ENCODE measurements at regions not wholly inside any gene's neighbourhood (a gene's known extent, or its start where the extent isn't known, plus 50 kb on each side); places are given as distances from the start of the nearest gene placed in this dataset.

DNA sequence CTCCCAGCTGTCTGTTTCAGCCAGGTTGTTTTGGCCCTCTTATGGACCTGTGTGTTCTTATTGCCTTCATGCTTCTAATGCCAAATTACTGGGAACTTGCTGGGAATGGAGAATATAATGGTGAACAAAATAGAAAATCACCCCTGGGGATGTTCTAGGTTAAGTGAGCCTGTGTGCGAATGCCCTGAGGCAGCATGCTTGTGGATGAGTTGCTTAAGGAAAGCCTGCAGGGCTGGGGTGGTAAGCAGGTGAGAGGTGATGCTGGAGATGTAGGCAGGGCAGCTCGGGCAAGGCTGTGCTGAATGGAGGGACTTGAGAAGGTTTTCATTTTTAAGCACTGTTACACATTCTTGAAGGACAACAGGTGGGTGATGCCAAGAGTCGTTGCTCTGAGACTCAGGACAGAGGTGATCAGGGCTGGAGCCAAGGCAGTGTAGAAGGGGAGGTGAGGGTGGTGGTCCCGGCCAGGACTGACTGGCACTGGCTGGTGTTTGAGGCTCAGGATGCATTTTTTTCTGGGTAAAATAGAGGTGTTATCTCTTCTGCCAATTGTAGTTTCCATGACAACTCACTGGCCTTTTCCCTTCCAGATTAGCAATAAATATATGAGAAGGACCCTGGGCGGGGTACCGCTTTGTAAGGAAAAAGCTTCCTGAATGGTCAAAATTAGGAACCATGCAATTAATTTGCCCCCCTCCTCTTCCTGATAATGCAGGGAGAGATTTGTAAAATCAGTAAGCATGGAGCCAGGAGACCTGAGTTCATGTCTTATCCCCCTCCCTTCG, 342.8 kb downstream of the ICE1 start:
- no peak for DNase-seq
- Histone ChIP-seq H3K4me3 (ENCODE audit: low read length in 2 of 2) (no peak overlapping the region), H3K36me3 (ENCODE audit: insufficient read depth, low read length) (no peaks in the 10 kb centered on the region), H3K4me1 (ENCODE audit: insufficient read depth, low read length) (no peaks in the 10 kb centered on the region), H3K27me3 (ENCODE audit: insufficient read depth, low read length) (no peaks in the 10 kb centered on the region), H3K9me3 (ENCODE audit: control insufficient read depth in 1 of 2, low read length in 2 of 2) (no peaks in the 10 kb centered on the region), H3K27ac (ENCODE audit: low read depth, low read length) (no peak overlapping the region)
- Mint-ChIP-seq H3K27ac (peak overlapping the region in 1 of 7 donors; percentile 57), H3K9me3 (peaks cover 0 to 5% (median 0%) of the 10 kb centered on the region in 8 donors), H3K4me3 (no peak overlapping the region), H3K36me3 (no peaks in the 10 kb centered on the region), H3K4me1 (no peaks in the 10 kb centered on the region), H3K27me3 (peaks cover 6 to 8% of the 10 kb centered on the region in 2 donors)
- POLR2A ChIA-PET (ENCODE audit: partially characterized antibody) = no interaction called here
- CTCF ChIA-PET (ENCODE audit: partially characterized antibody) = no interaction called here
- intact Hi-C loops (cut with micrococcal nuclease) = no loop called here

DNA sequence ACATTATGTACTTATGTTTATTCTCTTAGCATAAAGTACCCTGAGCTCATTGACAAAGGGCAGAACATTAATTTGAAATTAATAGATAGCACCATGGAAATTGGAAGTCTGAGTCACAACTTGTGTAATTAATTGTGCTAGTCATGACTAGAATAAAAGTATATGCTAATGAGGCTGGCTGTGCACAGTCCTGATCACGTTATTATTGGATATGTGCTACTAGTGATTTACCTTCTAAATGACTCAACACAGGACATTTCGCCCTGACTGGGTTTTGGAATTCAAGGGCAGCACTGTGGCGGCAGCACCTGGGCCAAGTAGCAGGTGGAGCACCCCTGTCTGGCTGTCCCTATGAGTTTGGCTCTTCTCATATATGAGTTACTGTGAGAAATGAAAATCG, 341.8 kb downstream of the ICE1 start:
- no peak overlapping the region for H3K27ac ChIP-seq (ENCODE audit: low read depth, low read length)
- Mint-ChIP-seq H3K4me3 (no peak overlapping the region), H3K27me3 (peaks cover 6 to 8% of the 10 kb centered on the region in 2 donors), H3K36me3 (no peaks in the 10 kb centered on the region), H3K9me3 (peaks cover 0 to 5% (median 0%) of the 10 kb centered on the region in 8 donors), H3K27ac (no peak overlapping the region), H3K4me1 (no peaks in the 10 kb centered on the region)
- CTCF ChIA-PET (ENCODE audit: partially characterized antibody) = no interaction called here
- no peaks in the 10 kb centered on the region for H3K36me3 ChIP-seq (ENCODE audit: insufficient read depth, low read length)
- no peak overlapping the region for H3K4me3 ChIP-seq (ENCODE audit: low read length in 2 of 2)
- POLR2A ChIA-PET (ENCODE audit: partially characterized antibody) = no interaction called here
- no peaks in the 10 kb centered on the region for H3K27me3 ChIP-seq (ENCODE audit: insufficient read depth, low read length)
- no peaks in the 10 kb centered on the region for H3K4me1 ChIP-seq (ENCODE audit: insufficient read depth, low read length)
- intact Hi-C loops (cut with micrococcal nuclease) = no loop called here
- no peak for DNase-seq
- no peaks in the 10 kb centered on the region for H3K9me3 ChIP-seq (ENCODE audit: control insufficient read depth in 1 of 2, low read length in 2 of 2)

DNA sequence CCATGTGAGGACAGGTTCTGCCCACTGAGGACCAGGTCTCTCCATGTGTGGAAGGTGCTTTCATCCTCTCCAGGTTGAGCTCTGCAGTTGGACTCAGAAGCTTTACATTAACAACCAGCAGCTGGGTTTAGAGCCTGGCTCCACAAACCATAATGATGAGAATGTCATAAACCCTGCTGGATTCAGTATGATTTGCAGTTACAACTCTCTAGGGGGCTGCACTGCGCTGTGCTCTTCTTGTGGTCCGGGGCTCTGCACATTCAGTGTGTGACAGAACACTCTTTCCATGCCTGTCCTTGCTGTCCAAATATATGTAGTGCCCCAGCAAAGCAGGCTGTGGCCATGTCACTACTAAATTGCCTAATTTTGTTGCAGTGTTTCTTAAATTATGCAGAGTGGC, 334.3 kb downstream of the ICE1 start:
- intact Hi-C loops (cut with micrococcal nuclease) = no loop called here
- no peak overlapping the region for H3K4me3 Mint-ChIP-seq
- H3K27me3 ChIP-seq (ENCODE audit: insufficient read depth, low read length) = no peaks in the 10 kb centered on the region
- H3K4me1 Mint-ChIP-seq = no peaks in the 10 kb centered on the region
- no peak overlapping the region for H3K27ac ChIP-seq (ENCODE audit: low read depth, low read length)
- POLR2A ChIA-PET (ENCODE audit: partially characterized antibody) = no interaction called here
- no peaks in the 10 kb centered on the region for H3K36me3 Mint-ChIP-seq
- DNase-seq = no peak
- H3K9me3 ChIP-seq (ENCODE audit: control insufficient read depth in 1 of 2, low read length in 2 of 2) = no peaks in the 10 kb centered on the region
- H3K27ac Mint-ChIP-seq = no peak overlapping the region
- peaks cover 0 to 2% (median 0%) of the 10 kb centered on the region in 8 donors for H3K9me3 Mint-ChIP-seq
- no peak overlapping the region for H3K4me3 ChIP-seq (ENCODE audit: low read length in 2 of 2)
- peaks cover 3 to 4% of the 10 kb centered on the region in 2 donors for H3K27me3 Mint-ChIP-seq
- CTCF ChIA-PET (ENCODE audit: partially characterized antibody) = no interaction called here
- no peaks in the 10 kb centered on the region for H3K36me3 ChIP-seq (ENCODE audit: insufficient read depth, low read length)
- H3K4me1 ChIP-seq (ENCODE audit: insufficient read depth, low read length) = no peaks in the 10 kb centered on the region

DNA sequence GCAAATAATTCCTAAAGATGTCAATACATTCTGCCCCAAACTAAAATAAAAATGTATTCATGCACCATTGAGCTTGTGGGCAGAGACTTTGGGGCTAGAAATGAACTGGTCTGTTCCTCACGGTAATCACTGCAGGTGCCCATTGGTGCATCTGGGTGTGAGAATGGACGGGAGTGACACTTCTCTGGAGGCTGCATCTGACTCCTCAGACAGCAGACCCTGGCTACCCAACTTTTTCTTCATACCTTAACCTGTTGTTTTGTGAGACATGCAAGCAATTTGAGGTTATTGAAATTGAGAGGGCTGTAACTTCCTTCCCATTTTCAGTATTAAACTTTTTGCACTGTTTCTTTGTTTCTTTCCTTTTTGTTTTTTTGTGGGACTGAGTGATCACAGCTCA, 333.4 kb downstream of the ICE1 start:
- no peak overlapping the region for H3K4me3 Mint-ChIP-seq

DNA sequence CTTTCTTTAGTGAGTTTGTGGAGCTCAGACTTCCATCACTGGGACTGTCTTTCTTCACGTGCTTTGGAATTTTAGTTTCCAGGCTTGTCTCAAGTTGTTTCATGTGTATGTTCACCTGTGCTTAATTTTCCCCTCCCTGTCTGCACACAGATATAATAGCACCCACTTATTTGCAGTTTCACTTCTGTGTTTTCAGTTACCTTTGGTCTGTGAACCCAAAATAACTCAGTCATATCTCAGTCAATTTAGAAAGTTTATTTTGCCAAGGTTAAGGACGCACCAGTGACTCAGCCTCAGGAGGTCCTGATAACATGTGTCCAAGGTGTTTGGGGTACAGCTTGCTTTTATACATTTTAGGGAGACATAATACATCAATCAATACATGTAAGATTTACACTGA, 330.4 kb downstream of the ICE1 start:
- H3K27me3 ChIP-seq (ENCODE audit: insufficient read depth, low read length) = no peaks in the 10 kb centered on the region
- no peaks in the 10 kb centered on the region for H3K36me3 ChIP-seq (ENCODE audit: insufficient read depth, low read length)
- no peak overlapping the region for H3K4me3 Mint-ChIP-seq
- no peak for DNase-seq
- no peak overlapping the region for H3K27ac Mint-ChIP-seq
- H3K27ac ChIP-seq (ENCODE audit: low read depth, low read length) = no peak overlapping the region
- peaks cover 4 to 5% of the 10 kb centered on the region in 2 donors for H3K27me3 Mint-ChIP-seq
- no peaks in the 10 kb centered on the region for H3K36me3 Mint-ChIP-seq
- ChIA-PET CTCF (ENCODE audit: partially characterized antibody) (no interaction called here), POLR2A (ENCODE audit: partially characterized antibody) (no interaction called here)
- H3K9me3 ChIP-seq (ENCODE audit: control insufficient read depth in 1 of 2, low read length in 2 of 2) = no peaks in the 10 kb centered on the region
- no peaks in the 10 kb centered on the region for H3K4me1 ChIP-seq (ENCODE audit: insufficient read depth, low read length)
- peaks cover 0 to 2% (median 0%) of the 10 kb centered on the region in 4 donors for H3K4me1 Mint-ChIP-seq
- intact Hi-C loops (cut with micrococcal nuclease) = no loop called here
- H3K4me3 ChIP-seq (ENCODE audit: low read length in 2 of 2) = no peak overlapping the region
- H3K9me3 Mint-ChIP-seq = peaks cover 0 to 5% (median 0%) of the 10 kb centered on the region in 8 donors

More for the DNA sequence above, 333.4 kb downstream of the ICE1 start:
- no peak overlapping the region for H3K27ac Mint-ChIP-seq
- H3K36me3 Mint-ChIP-seq = no peaks in the 10 kb centered on the region
- Histone ChIP-seq H3K4me1 (ENCODE audit: insufficient read depth, low read length) (no peaks in the 10 kb centered on the region), H3K27ac (ENCODE audit: low read depth, low read length) (no peak overlapping the region), H3K9me3 (ENCODE audit: control insufficient read depth in 1 of 2, low read length in 2 of 2) (no peaks in the 10 kb centered on the region), H3K36me3 (ENCODE audit: insufficient read depth, low read length) (no peaks in the 10 kb centered on the region), H3K4me3 (ENCODE audit: low read length in 2 of 2) (no peak overlapping the region), H3K27me3 (ENCODE audit: insufficient read depth, low read length) (no peaks in the 10 kb centered on the region)
- ChIA-PET POLR2A (ENCODE audit: partially characterized antibody) (no interaction called here), CTCF (ENCODE audit: partially characterized antibody) (no interaction called here)
- DNase-seq = no peak
- peaks cover 3 to 4% of the 10 kb centered on the region in 2 donors for H3K27me3 Mint-ChIP-seq
- peaks cover 0 to 5% (median 0%) of the 10 kb centered on the region in 8 donors for H3K9me3 Mint-ChIP-seq
- peaks cover 0 to 2% (median 0%) of the 10 kb centered on the region in 4 donors for H3K4me1 Mint-ChIP-seq
- intact Hi-C loops (cut with micrococcal nuclease) = no loop called here

DNA sequence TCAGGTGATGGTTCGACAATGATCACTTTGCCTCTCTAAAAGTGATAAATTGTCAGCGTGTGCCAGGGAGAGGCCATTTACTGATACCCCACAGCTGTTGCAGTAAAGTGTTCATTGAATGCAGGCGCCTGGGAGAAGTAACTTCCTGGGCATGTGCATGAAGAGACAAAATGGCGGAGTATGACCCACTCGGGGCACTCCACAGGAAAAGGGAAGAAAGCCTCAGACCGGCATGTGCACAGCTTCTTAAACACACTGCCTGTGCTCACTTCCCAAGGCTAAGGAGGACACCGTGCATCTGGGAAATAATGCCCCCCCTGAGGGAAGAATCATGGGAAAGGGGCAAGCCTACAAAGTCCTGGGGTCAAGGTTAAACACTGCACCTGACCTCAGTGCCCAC, 329.5 kb downstream of the ICE1 start:
- Mint-ChIP-seq H3K4me1 (peaks cover 0 to 2% (median 0%) of the 10 kb centered on the region in 4 donors), H3K9me3 (peaks cover 0 to 5% (median 2%) of the 10 kb centered on the region in 8 donors), H3K27me3 (peaks cover 4 to 5% of the 10 kb centered on the region in 2 donors), H3K27ac (no peak overlapping the region), H3K4me3 (no peak overlapping the region), H3K36me3 (no peaks in the 10 kb centered on the region)
- ChIA-PET CTCF (ENCODE audit: partially characterized antibody) (no interaction called here), POLR2A (ENCODE audit: partially characterized antibody) (no interaction called here)
- intact Hi-C loops (cut with micrococcal nuclease) = no loop called here
- Histone ChIP-seq H3K4me1 (ENCODE audit: insufficient read depth, low read length) (no peaks in the 10 kb centered on the region), H3K27me3 (ENCODE audit: insufficient read depth, low read length) (no peaks in the 10 kb centered on the region), H3K4me3 (ENCODE audit: low read length in 2 of 2) (no peak overlapping the region), H3K27ac (ENCODE audit: low read depth, low read length) (no peak overlapping the region), H3K9me3 (ENCODE audit: control insufficient read depth in 1 of 2, low read length in 2 of 2) (no peaks in the 10 kb centered on the region), H3K36me3 (ENCODE audit: insufficient read depth, low read length) (no peaks in the 10 kb centered on the region)
- no peak for DNase-seq

DNA sequence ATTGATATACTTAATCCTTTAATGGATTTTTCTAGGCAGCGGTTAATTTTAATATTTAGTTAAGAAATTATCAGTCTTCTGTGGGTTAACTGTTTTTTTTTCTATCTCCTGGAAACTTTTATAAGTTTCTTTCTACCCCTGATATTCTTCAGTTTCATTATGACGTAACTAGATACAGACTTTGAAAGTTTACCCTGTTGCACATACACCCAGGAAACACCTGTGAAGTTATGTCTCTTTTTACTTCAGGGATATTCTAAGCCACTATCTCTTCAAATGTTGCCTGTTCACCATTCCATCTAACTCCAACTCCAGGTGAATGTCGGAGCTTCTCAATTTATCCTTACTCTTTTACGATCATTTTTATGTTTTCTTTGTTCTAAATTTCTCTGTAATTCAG, 329.0 kb downstream of the ICE1 start:
- Histone ChIP-seq H3K9me3 (ENCODE audit: control insufficient read depth in 1 of 2, low read length in 2 of 2) (no peaks in the 10 kb centered on the region), H3K36me3 (ENCODE audit: insufficient read depth, low read length) (no peaks in the 10 kb centered on the region), H3K4me1 (ENCODE audit: insufficient read depth, low read length) (no peaks in the 10 kb centered on the region), H3K27me3 (ENCODE audit: insufficient read depth, low read length) (no peaks in the 10 kb centered on the region), H3K4me3 (ENCODE audit: low read length in 2 of 2) (no peak overlapping the region), H3K27ac (ENCODE audit: low read depth, low read length) (no peak overlapping the region)
- Mint-ChIP-seq H3K9me3 (peaks cover 2 to 8% (median 4%) of the 10 kb centered on the region in 8 donors), H3K27me3 (peaks cover 4 to 5% of the 10 kb centered on the region in 2 donors), H3K4me1 (peaks cover 0 to 2% (median 0%) of the 10 kb centered on the region in 4 donors), H3K27ac (no peak overlapping the region), H3K36me3 (no peaks in the 10 kb centered on the region), H3K4me3 (no peak overlapping the region)
- ChIA-PET CTCF (ENCODE audit: partially characterized antibody) (no interaction called here), POLR2A (ENCODE audit: partially characterized antibody) (no interaction called here)
- intact Hi-C loops (cut with micrococcal nuclease) = no loop called here
- DNase-seq = no peak

Measured in CD4-positive, alpha-beta memory T cell (primary cell).